B cell (primary cell): ENCODE measurements at regions not wholly inside any gene's neighbourhood (a gene's known extent, or its start where the extent isn't known, plus 50 kb on each side); places are given as distances from the start of the nearest gene placed in this dataset.
A peak's percentile ranks its signal among the peaks of the same experiment; 100 is the strongest.

ENCODE experiments used
- ATAC-seq: fragments of 200-7000 bp; cut with Tn5 transposase; one replicate; pipeline ENCODE4 v1.10.0; 2021; ENCODE audit warnings: low read depth, mild to moderate bottlenecking, moderate number of reproducible peaks, moderate library complexity
- CTCF ChIA-PET: fragments of 350-600 bp; sonication (Branson Sonifier 250); formaldehyde crosslinking; loops from one replicate; lab custom pipeline; 2021; ENCODE audit warnings: antibody characterized with exemption, inconsistent platforms; lab: Charles Lee
- POLR2A ChIA-PET: fragments of 350-600 bp; sonication (Branson Sonifier 250); formaldehyde crosslinking; loops from one replicate; lab custom pipeline; 2021; ENCODE audit warnings: antibody characterized with exemption; lab: Charles Lee
- DNase-seq: peaks from one replicate; pipeline ENCODE4 v3.0.0; 2013
- H2AFZ ChIP-seq: 2 replicates; pipeline ENCODE4 v1.6.1; 2012; ENCODE audit warnings: mild to moderate bottlenecking, low read depth, low read length; ENCODE audit not compliant: insufficient read depth, poor library complexity, severe bottlenecking
- H3K27ac ChIP-seq, 2 donors: 1 replicate in 1 of 2; 2 replicates in 1 of 2; pipeline ENCODE4 v1.5.1; 2012 to 2013; ENCODE audit warnings: low read length in 2 of 2, mild to moderate bottlenecking in 2 of 2, moderate library complexity in 1 of 2
- H3K27me3 ChIP-seq, 4 experiments: fragments of 200-600 bp in 1 of 4; sonication (generic) in 1 of 4; replicated peaks in 1 of 4; 1 replicate in 2 of 4; 2 replicates in 2 of 4; pipeline versions ENCODE4 v1.6.1 to v1.7.0; 2013 to 2016; ENCODE audit warnings: low read length in 3 of 4, mild to moderate bottlenecking in 2 of 4, mixed read lengths in 1 of 4, moderate library complexity in 1 of 4; ENCODE audit not compliant: insufficient read depth in 4 of 4, control insufficient read depth in 3 of 4; ENCODE audit errors: control extremely low read depth in 1 of 4
- H3K36me3 ChIP-seq, 2 experiments: replicated peaks in 1 of 2; 1 replicate in 1 of 2; 2 replicates in 1 of 2; pipeline versions ENCODE4 v1.6.1 to v1.7.1; 2013; ENCODE audit warnings: low read length in 1 of 2; ENCODE audit not compliant: insufficient read depth in 2 of 2, control insufficient read depth in 1 of 2; ENCODE audit errors: control extremely low read depth in 1 of 2, extremely low read depth in 1 of 2
- H3K4me1 ChIP-seq, 2 donors: fragments of 200-600 bp in 1 of 2; sonication (generic) in 1 of 2; 1 replicate in 1 of 2; 2 replicates in 1 of 2; pipeline versions ENCODE4 v1.5.1 to v1.6.1; 2013 to 2017; ENCODE audit warnings: low read length in 2 of 2; ENCODE audit not compliant: control insufficient read depth in 2 of 2, insufficient read depth in 2 of 2
- H3K4me2 ChIP-seq: replicated peaks from 2 replicates; pipeline ENCODE3; 2012; ENCODE audit warnings: mild to moderate bottlenecking, low read depth, low read length; ENCODE audit not compliant: poor library complexity, severe bottlenecking
- H3K4me3 ChIP-seq, 5 experiments: fragments of 200-600 bp in 1 of 5; sonication (generic) in 1 of 5; 1 replicate in 3 of 5; 2 replicates in 2 of 5; pipeline versions ENCODE4 v1.5.1 to v1.7.0; 2011 to 2016; ENCODE audit warnings: low read length in 4 of 5, mild to moderate bottlenecking in 4 of 5, low read depth in 2 of 5, control low read depth in 1 of 5, moderate library complexity in 1 of 5; ENCODE audit not compliant: insufficient read depth in 1 of 5; ENCODE audit errors: control extremely low read depth in 1 of 5, extremely low read depth in 1 of 5
- H3K79me2 ChIP-seq: fragments of 200-600 bp; sonication (generic); one replicate; pipeline ENCODE4 v1.6.0; 2016; ENCODE audit warnings: low read length; ENCODE audit not compliant: control insufficient read depth, insufficient read depth
- H3K9ac ChIP-seq: fragments of 200-600 bp; sonication (generic); 2 replicates; pipeline ENCODE4 v1.6.1; 2017; ENCODE audit warnings: mild to moderate bottlenecking, low read length, moderate library complexity
- H3K9me3 ChIP-seq, 3 donors: one replicate each; pipeline versions ENCODE4 v1.6.1 to v1.7.1; 2013; ENCODE audit warnings: low read length in 2 of 3; ENCODE audit not compliant: control insufficient read depth in 2 of 3, insufficient read depth in 1 of 3; ENCODE audit errors: control extremely low read depth in 1 of 3
- H4K20me1 ChIP-seq: 2 replicates; pipeline ENCODE4 v1.6.0; 2012; ENCODE audit warnings: mild to moderate bottlenecking, low read length; ENCODE audit not compliant: insufficient read depth, control insufficient read depth, poor library complexity, severe bottlenecking
- H3K27ac Mint-ChIP-seq: one replicate; pipeline ENCODE4 v1.8.0; 2021; ENCODE audit warnings: mixed read lengths
- H3K27me3 Mint-ChIP-seq: one replicate; pipeline ENCODE4 v1.8.0; 2021; ENCODE audit warnings: mixed read lengths
- H3K4me1 Mint-ChIP-seq: one replicate; pipeline ENCODE4 v1.8.0; 2021; ENCODE audit warnings: mixed read lengths
- H3K4me3 Mint-ChIP-seq: one replicate; pipeline ENCODE4 v1.8.0; 2021; ENCODE audit warnings: mixed read lengths
- H3K9me3 Mint-ChIP-seq: one replicate; pipeline ENCODE4 v1.8.0; 2022; ENCODE audit warnings: mixed read lengths; ENCODE audit not compliant: insufficient read depth
- CTCF ChIP-seq: fragments of 200-600 bp; IDR thresholded peaks from one replicate; pipeline ENCODE4 v1.8.0; 2022; ENCODE audit warnings: antibody characterized with exemption, mild to moderate bottlenecking
- EZH2 ChIP-seq: IDR thresholded peaks from 2 replicates; pipeline ENCODE4 v1.6.1; 2012; ENCODE audit warnings: borderline replicate concordance, low read depth, mild to moderate bottlenecking, moderate library complexity, low read length; ENCODE audit not compliant: insufficient read depth, poor library complexity, severe bottlenecking
- whole genome bisulfite sequencing: methylation state at CpG from one replicate; pipeline ENCODE4 v1.1.5; 2013; ENCODE audit warnings: missing lambda C conversion rate; ENCODE audit not compliant: insufficient coverage; 5-methylcytosine and 5-hydroxymethylcytosine counted together
- intact Hi-C: fragments of 100-400 bp; cut with micrococcal nuclease; formaldehyde crosslinking; loops from one replicate; pipeline ENCODE4 v1.10.0; 2022

GRCh38 chr2:21317131-21317530, 193.4 kb downstream of the TDRD15 start:
- no peak overlapping the region for H3K27ac Mint-ChIP-seq
- no peaks in the 10 kb centered on the region for H4K20me1 ChIP-seq
- WGBS = 50% methylated on average over 2 of the region's 10 CpGs
- ChIA-PET CTCF (interaction anchor here (0.9 to 1.3 kb wide), 3 partner anchors 15 to 656 kb away, joined by 3 read pairs; no protein-coding TSS in a partner anchor), POLR2A (no interaction called here)
- intact Hi-C loops = no loop called here
- no peaks in the 10 kb centered on the region for H3K79me2 ChIP-seq
- peak; percentile 57 for TF ChIP-seq CTCF
- no peak for TF ChIP-seq EZH2
- H3K4me1 ChIP-seq = no peaks in the 10 kb centered on the region
- H3K36me3 ChIP-seq = no peaks in the 10 kb centered on the region
- no peaks in the 10 kb centered on the region for H3K9me3 Mint-ChIP-seq
- H3K27me3 ChIP-seq = no peaks in the 10 kb centered on the region
- H3K4me1 Mint-ChIP-seq = no peaks in the 10 kb centered on the region
- ATAC-seq = no peak
- peak; percentile 50 for DNase-seq
- no peak overlapping the region for H3K27ac ChIP-seq
- peaks cover 0 to 3% (median 0%) of the 10 kb centered on the region in 3 donors for H3K9me3 ChIP-seq
- H3K4me3 ChIP-seq = no peak overlapping the region
- no peaks in the 10 kb centered on the region for H3K27me3 Mint-ChIP-seq
- no peak overlapping the region for H3K4me2 ChIP-seq
- no peak overlapping the region for H3K4me3 Mint-ChIP-seq
- H3K9ac ChIP-seq = no peak overlapping the region
- H2AFZ ChIP-seq = peak overlapping the region; percentile 61

GRCh38 chr2:21318263-21318662, 194.5 kb downstream of the TDRD15 start:
- Histone ChIP-seq H2AFZ (no peak overlapping the region), H3K27me3 (no peaks in the 10 kb centered on the region), H3K9me3 (peaks cover 0 to 3% (median 0%) of the 10 kb centered on the region in 3 donors), H3K79me2 (no peaks in the 10 kb centered on the region), H3K27ac (no peak overlapping the region), H3K4me1 (no peaks in the 10 kb centered on the region), H3K9ac (no peak overlapping the region), H3K4me2 (no peak overlapping the region), H3K36me3 (no peaks in the 10 kb centered on the region), H4K20me1 (no peaks in the 10 kb centered on the region), H3K4me3 (no peak overlapping the region)
- ATAC-seq (no peak), DNase-seq (no peak)
- H3K4me1 Mint-ChIP-seq = no peaks in the 10 kb centered on the region
- POLR2A ChIA-PET = no interaction called here
- H3K27me3 Mint-ChIP-seq = no peaks in the 10 kb centered on the region
- TF ChIP-seq CTCF (no peak), EZH2 (no peak)
- H3K4me3 Mint-ChIP-seq = no peak overlapping the region
- intact Hi-C loops = no loop called here
- WGBS = 100% methylated on average over 1 of the region's 2 CpGs
- CTCF ChIA-PET = interaction anchor here (0.7 kb wide), 1 partner anchor 275 kb away, joined by 3 read pairs; the partner anchor contains the start of gene APOB
- no peaks in the 10 kb centered on the region for H3K9me3 Mint-ChIP-seq
- H3K27ac Mint-ChIP-seq = no peak overlapping the region
